H7 (cell line): ENCODE measurements at regions not wholly inside any gene's neighbourhood (a gene's known extent, or its start where the extent isn't known, plus 50 kb on each side); places are given as distances from the start of the nearest gene placed in this dataset.
A peak's percentile ranks its signal among the peaks of the same experiment; 100 is the strongest.

Experiments used
- DNase-seq: peaks from one replicate; pipeline ENCODE4 v3.0.0; 2012
- H3K27me3 ChIP-seq: 2 replicates; pipeline ENCODE4 v1.6.0; 2011; ENCODE audit warnings: mild to moderate bottlenecking, low read length; ENCODE audit not compliant: control insufficient read depth, insufficient read depth
- H3K36me3 ChIP-seq: replicated peaks from 2 replicates; pipeline ENCODE4 v1.5.1; 2011; ENCODE audit warnings: low read length; ENCODE audit not compliant: control insufficient read depth, insufficient read depth
- H3K4me3 ChIP-seq: 2 replicates; pipeline ENCODE4 v1.5.1; 2011; ENCODE audit warnings: low read depth, mild to moderate bottlenecking, control low read depth, low read length, moderate library complexity; ENCODE audit not compliant: insufficient read depth

- Histone ChIP-seq H3K36me3 (no peaks in the 10 kb centered on the region), H3K4me3 (no peak overlapping the region), H3K27me3 (no peaks in the 10 kb centered on the region)
- no peak for DNase-seq
These were observed 51.5 kb upstream of the DDR1 start for GRCh38 chr6:30832864-30833263.

- Histone ChIP-seq H3K27me3 (no peaks in the 10 kb centered on the region), H3K36me3 (no peaks in the 10 kb centered on the region), H3K4me3 (no peak overlapping the region)
- DNase-seq = no peak
These were observed 53.9 kb upstream of the DDR1 start for GRCh38 chr6:30830438-30830837.

- H3K4me3 ChIP-seq = no peak overlapping the region
- no peaks in the 10 kb centered on the region for H3K27me3 ChIP-seq
- H3K36me3 ChIP-seq = no peaks in the 10 kb centered on the region
- no peak for DNase-seq
These were observed 54.6 kb upstream of the DDR1 start for GRCh38 chr6:30829639-30830255.

- Histone ChIP-seq H3K27me3 (no peaks in the 10 kb centered on the region), H3K4me3 (no peak overlapping the region), H3K36me3 (no peaks in the 10 kb centered on the region)
- DNase-seq = no peak
These were observed 55.3 kb upstream of the DDR1 start for GRCh38 chr6:30829033-30829432.

GRCh38 chr6:30828027-30828962 lies 56.0 kb upstream of the DDR1 start:
- Histone ChIP-seq H3K27me3 (no peaks in the 10 kb centered on the region), H3K4me3 (no peak overlapping the region), H3K36me3 (no peaks in the 10 kb centered on the region)
- peak; percentile 70 for DNase-seq

GRCh38 chr6:30826961-30827342 lies 57.4 kb upstream of the DDR1 start:
- H3K27me3 ChIP-seq = no peaks in the 10 kb centered on the region
- no peak overlapping the region for H3K4me3 ChIP-seq
- no peak for DNase-seq
- no peaks in the 10 kb centered on the region for H3K36me3 ChIP-seq

DNA sequence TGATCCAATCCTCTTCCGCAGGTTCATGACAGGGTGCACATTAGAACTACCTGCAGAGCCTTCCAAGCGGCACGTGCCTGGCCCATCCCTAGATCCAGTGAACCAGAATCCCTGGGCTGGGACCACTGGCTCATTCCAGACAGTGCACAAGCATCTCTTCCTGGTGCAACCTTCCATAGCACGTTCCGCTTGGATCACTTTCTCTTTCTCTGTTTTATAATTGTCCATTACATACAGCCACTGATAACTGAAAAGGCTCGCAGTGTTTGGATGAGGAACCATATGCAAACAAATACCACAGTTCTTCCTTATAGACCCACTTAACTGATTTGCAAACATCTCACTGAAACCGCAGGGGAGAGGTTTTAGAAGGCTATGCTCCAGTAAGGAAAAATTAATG lies 59.6 kb upstream of the DDR1 start:
- Histone ChIP-seq H3K36me3 (no peaks in the 10 kb centered on the region), H3K27me3 (no peaks in the 10 kb centered on the region), H3K4me3 (no peak overlapping the region)
- DNase-seq = no peak

DNA sequence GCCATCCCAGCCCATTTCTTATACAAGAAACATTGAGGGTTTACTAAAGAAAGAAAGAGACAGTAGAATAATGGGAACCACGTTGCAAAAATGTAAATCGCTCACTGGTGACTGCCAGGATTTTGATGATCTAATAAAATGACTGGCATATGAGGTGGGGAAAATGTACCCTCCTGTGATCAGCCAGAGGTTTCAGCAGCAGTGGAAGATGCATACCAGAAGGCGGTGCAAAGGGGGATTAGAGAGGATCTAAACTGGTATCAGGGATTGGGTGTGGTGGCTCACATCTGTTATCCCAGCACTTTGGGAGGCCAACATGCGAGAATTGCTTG lies 60.8 kb upstream of the DDR1 start:
- H3K27me3 ChIP-seq = no peaks in the 10 kb centered on the region
- H3K36me3 ChIP-seq = no peaks in the 10 kb centered on the region
- H3K4me3 ChIP-seq = no peak overlapping the region
- DNase-seq = no peak

- H3K4me3 ChIP-seq = no peak overlapping the region
- no peaks in the 10 kb centered on the region for H3K27me3 ChIP-seq
- no peaks in the 10 kb centered on the region for H3K36me3 ChIP-seq
- DNase-seq = peak; percentile 52
These were observed 62.2 kb upstream of the DDR1 start for GRCh38 chr6:30821862-30822784.

- DNase-seq = no peak
- Histone ChIP-seq H3K36me3 (no peaks in the 10 kb centered on the region), H3K27me3 (no peaks in the 10 kb centered on the region)
These were observed 64.1 kb upstream of the DDR1 start for GRCh38 chr6:30820193-30820592.

GRCh38 chr6:30819297-30819917 lies 64.9 kb upstream of the DDR1 start:
- no peaks in the 10 kb centered on the region for H3K27me3 ChIP-seq
- no peak overlapping the region for H3K4me3 ChIP-seq
- no peaks in the 10 kb centered on the region for H3K36me3 ChIP-seq
- DNase-seq = no peak

More at GRCh38 chr6:30820193-30820592, 64.1 kb upstream of the DDR1 start:
- no peak overlapping the region for H3K4me3 ChIP-seq

DNA sequence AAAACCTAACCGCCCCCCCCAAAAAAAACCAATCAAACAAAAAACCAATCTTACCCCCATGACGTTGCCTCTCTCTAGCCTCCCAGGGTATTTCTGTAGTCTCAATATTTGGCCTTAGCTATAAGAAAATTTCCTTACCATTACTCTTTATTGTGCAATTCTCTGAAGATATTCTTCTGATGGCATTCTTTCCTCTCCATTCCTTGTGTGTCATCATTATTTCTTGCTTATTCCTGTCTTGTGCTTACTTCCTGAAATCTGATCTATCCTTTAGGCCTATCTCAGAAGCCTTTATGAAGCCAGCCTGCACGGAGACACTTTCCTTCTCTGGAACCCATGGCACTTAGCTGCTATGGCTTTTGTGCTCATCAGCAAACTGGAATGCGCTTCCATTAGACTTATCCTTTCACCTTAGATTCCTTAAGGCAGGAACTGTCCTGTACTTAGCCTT lies 65.9 kb upstream of the DDR1 start:
- no peak for DNase-seq
- H3K36me3 ChIP-seq = no peaks in the 10 kb centered on the region
- no peak overlapping the region for H3K4me3 ChIP-seq
- no peaks in the 10 kb centered on the region for H3K27me3 ChIP-seq

- H3K27me3 ChIP-seq = no peaks in the 10 kb centered on the region
These were observed 67.3 kb upstream of the DDR1 start for GRCh38 chr6:30816791-30817739.

More at GRCh38 chr6:30816791-30817739, 67.3 kb upstream of the DDR1 start:
- H3K36me3 ChIP-seq = no peaks in the 10 kb centered on the region
- H3K4me3 ChIP-seq = no peak overlapping the region
- DNase-seq = no peak
